ENCODE measurements at regions not wholly inside any gene's neighbourhood (a gene's known extent, or its start where the extent isn't known, plus 50 kb on each side); places are given as distances from the start of the nearest gene placed in this dataset.

GRCh38 chr9:115367780-115368525, 250.0 kb upstream of the TNC start:
- DNase-seq, result no peak

GRCh38 chr9:115369322-115369957, 251.5 kb upstream of the TNC start:
- peak in 3 of 14 donors; percentile 1 to 43 (median 8) for DNase-seq

- DNase-seq, result no peak
Observed at GRCh38 chr9:115373000-115373709, 255.2 kb upstream of the TNC start.

GRCh38 chr9:115373710-115374045, 255.7 kb upstream of the TNC start:
- DNase-seq, result no peak

GRCh38 chr9:115374724-115375268, 256.8 kb upstream of the TNC start:
- DNase-seq, result no peak

GRCh38 chr9:115378241-115378640, 260.3 kb upstream of the TNC start:
- no peak for DNase-seq

GRCh38 chr9:115378758-115379157, 260.8 kb upstream of the TNC start:
- no peak for DNase-seq

GRCh38 chr9:115379719-115380118, 261.8 kb upstream of the TNC start:
- DNase-seq, result no peak

GRCh38 chr9:115382865-115383264, 264.9 kb upstream of the TNC start:
- DNase-seq, result no peak

- DNase-seq, result no peak
Observed at GRCh38 chr9:115385383-115386122, 267.6 kb upstream of the TNC start.

- DNase-seq, result no peak
Observed at GRCh38 chr9:115386963-115387770, 269.2 kb upstream of the TNC start.

- no peak for DNase-seq
Observed at GRCh38 chr9:115391168-115391825, 273.3 kb upstream of the TNC start.

GRCh38 chr9:115393976-115394775, 276.2 kb upstream of the TNC start:
- peak in 5 of 14 donors; percentile 10 to 20 (median 13) for DNase-seq

- no peak for DNase-seq
Observed at GRCh38 chr9:115395511-115396021, 277.6 kb upstream of the TNC start.

- no peak for DNase-seq
Observed at GRCh38 chr9:115396071-115396529, 278.1 kb upstream of the TNC start.

- no peak for DNase-seq
Observed at GRCh38 chr9:115397591-115398312, 279.8 kb upstream of the TNC start.

GRCh38 chr9:115398313-115398650, 280.3 kb upstream of the TNC start:
- DNase-seq, result no peak

- DNase-seq, result no peak
Observed at GRCh38 chr9:115398996-115399395, 281.0 kb upstream of the TNC start.

GRCh38 chr9:115400796-115401195, 282.8 kb upstream of the TNC start:
- DNase-seq, result no peak
